IMR-90 (cell line): ENCODE measurements at regions not wholly inside any gene's neighbourhood (a gene's known extent, or its start where the extent isn't known, plus 50 kb on each side); places are given as distances from the start of the nearest gene placed in this dataset.

Source experiments
- BHLHE40 ChIP-seq: fragments of 150-350 bp; IDR thresholded peaks from 2 replicates; pipeline ENCODE4 v1.6.1; 2016; ENCODE audit warnings: mild to moderate bottlenecking, low read depth, low read length
- CEBPB ChIP-seq: IDR thresholded peaks from 2 replicates; pipeline ENCODE4 v1.6.1; 2012; ENCODE audit warnings: low read depth, low read length, improper control_type of control experiment
- CHD1 ChIP-seq: IDR thresholded peaks from 2 replicates; pipeline ENCODE4 v1.6.1; 2012; ENCODE audit warnings: low read depth, low read length, improper control_type of control experiment
- MAFK ChIP-seq: IDR thresholded peaks from 2 replicates; pipeline ENCODE4 v1.6.1; 2012; ENCODE audit warnings: low read depth, low read length, improper control_type of control experiment
- MAZ ChIP-seq: IDR thresholded peaks from 2 replicates; pipeline ENCODE4 v1.6.1; 2012; ENCODE audit warnings: low read depth, mild to moderate bottlenecking, low read length, improper control_type of control experiment, moderate library complexity, borderline replicate concordance
- MXI1 ChIP-seq: IDR thresholded peaks from 2 replicates; pipeline ENCODE4 v1.6.1; 2012; ENCODE audit warnings: low read depth, mild to moderate bottlenecking, low read length, moderate library complexity, borderline replicate concordance
- NFE2L2 ChIP-seq: fragments of 150-350 bp; IDR thresholded peaks from 2 replicates; pipeline ENCODE4 v1.6.1; 2016; ENCODE audit warnings: low read depth, mild to moderate bottlenecking, low read length
- POLR2A ChIP-seq: IDR thresholded peaks from 2 replicates; pipeline ENCODE4 v1.6.1; 2012; ENCODE audit warnings: mild to moderate bottlenecking, low read depth, low read length
- RAD21 ChIP-seq: IDR thresholded peaks from 2 replicates; pipeline ENCODE4 v1.6.1; 2012; ENCODE audit warnings: low read length, improper control_type of control experiment
- RFX5 ChIP-seq: IDR thresholded peaks from 2 replicates; pipeline ENCODE4 v1.8.0; 2012; ENCODE audit warnings: low read depth, mild to moderate bottlenecking, low read length, moderate library complexity
- SMC3 ChIP-seq: fragments of 150-350 bp; IDR thresholded peaks from 2 replicates; pipeline ENCODE4 v1.6.1; 2016; ENCODE audit warnings: low read depth, mild to moderate bottlenecking, antibody characterized with exemption, low read length, moderate library complexity
- USF2 ChIP-seq: fragments of 150-350 bp; IDR thresholded peaks from 2 replicates; pipeline ENCODE4 v1.6.1; 2017; ENCODE audit warnings: mild to moderate bottlenecking, antibody characterized with exemption, low read length, low read depth
- TF ChIP-seq, protein P1 (sequence below): conservative IDR thresholded peaks from 2 replicates; pipeline ENCODE4 v1.5.1; 2012; ENCODE audit warnings: mild to moderate bottlenecking, low read depth, low read length, improper control_type of control experiment
- TF ChIP-seq, protein P2 (sequence below): fragments of 150-350 bp; IDR thresholded peaks from 2 replicates; pipeline ENCODE4 v1.6.1; 2016; ENCODE audit warnings: low read depth, mild to moderate bottlenecking, low read length, moderate library complexity, borderline replicate concordance

DNA sequence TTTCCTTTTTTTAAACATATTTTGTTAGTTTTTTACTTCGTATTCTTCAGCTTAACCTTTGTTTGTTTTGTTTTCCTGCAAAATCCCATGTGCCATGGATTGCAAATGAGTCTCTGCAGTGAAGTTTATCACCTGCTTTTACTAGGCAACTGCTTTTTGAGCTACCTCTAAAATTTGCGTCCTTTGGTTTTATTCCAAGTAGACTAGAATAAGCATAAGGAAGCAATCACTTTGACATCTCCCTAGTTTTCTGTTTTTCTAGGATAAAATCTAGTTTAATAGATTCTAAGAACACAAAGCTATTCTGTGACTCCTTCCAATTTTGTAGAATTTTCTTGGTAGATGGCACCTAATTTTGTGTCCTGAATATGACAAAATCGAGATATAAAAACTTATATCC is 1059.2 kb downstream of the OTOL1 start:
- TF ChIP-seq RFX5, result no peak
- TF ChIP-seq, protein P1, sequence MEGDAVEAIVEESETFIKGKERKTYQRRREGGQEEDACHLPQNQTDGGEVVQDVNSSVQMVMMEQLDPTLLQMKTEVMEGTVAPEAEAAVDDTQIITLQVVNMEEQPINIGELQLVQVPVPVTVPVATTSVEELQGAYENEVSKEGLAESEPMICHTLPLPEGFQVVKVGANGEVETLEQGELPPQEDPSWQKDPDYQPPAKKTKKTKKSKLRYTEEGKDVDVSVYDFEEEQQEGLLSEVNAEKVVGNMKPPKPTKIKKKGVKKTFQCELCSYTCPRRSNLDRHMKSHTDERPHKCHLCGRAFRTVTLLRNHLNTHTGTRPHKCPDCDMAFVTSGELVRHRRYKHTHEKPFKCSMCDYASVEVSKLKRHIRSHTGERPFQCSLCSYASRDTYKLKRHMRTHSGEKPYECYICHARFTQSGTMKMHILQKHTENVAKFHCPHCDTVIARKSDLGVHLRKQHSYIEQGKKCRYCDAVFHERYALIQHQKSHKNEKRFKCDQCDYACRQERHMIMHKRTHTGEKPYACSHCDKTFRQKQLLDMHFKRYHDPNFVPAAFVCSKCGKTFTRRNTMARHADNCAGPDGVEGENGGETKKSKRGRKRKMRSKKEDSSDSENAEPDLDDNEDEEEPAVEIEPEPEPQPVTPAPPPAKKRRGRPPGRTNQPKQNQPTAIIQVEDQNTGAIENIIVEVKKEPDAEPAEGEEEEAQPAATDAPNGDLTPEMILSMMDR, result no peak
- TF ChIP-seq POLR2A, result no peak
- TF ChIP-seq, protein P2, sequence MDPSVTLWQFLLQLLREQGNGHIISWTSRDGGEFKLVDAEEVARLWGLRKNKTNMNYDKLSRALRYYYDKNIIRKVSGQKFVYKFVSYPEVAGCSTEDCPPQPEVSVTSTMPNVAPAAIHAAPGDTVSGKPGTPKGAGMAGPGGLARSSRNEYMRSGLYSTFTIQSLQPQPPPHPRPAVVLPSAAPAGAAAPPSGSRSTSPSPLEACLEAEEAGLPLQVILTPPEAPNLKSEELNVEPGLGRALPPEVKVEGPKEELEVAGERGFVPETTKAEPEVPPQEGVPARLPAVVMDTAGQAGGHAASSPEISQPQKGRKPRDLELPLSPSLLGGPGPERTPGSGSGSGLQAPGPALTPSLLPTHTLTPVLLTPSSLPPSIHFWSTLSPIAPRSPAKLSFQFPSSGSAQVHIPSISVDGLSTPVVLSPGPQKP, result no peak
- no peak for TF ChIP-seq BHLHE40
- no peak for TF ChIP-seq RAD21
- TF ChIP-seq CHD1, result no peak
- TF ChIP-seq CEBPB, result no peak
- no peak for TF ChIP-seq USF2
- no peak for TF ChIP-seq MAFK
- no peak for TF ChIP-seq NFE2L2
- no peak for TF ChIP-seq MAZ
- TF ChIP-seq SMC3, result no peak
- no peak for TF ChIP-seq MXI1
